Brain microvascular endothelial cell (primary cell): ENCODE measurements at regions not wholly inside any gene's neighbourhood (a gene's known extent, or its start where the extent isn't known, plus 50 kb on each side); places are given as distances from the start of the nearest gene placed in this dataset.

ENCODE experiments used
- DNase-seq: peaks from one replicate; pipeline ENCODE4 v3.0.0-alpha.2; 2020
- H3K27ac ChIP-seq: fragments of 250-450 bp; sonication (Bioruptor Pico); 2 replicates; pipeline ENCODE4 v1.5.1; 2020; ENCODE audit warnings: mild to moderate bottlenecking, moderate library complexity
- H3K27me3 ChIP-seq: fragments of 250-450 bp; sonication (Bioruptor Pico); replicated peaks from 2 replicates; pipeline ENCODE4 v1.5.1; 2020; ENCODE audit warnings: mild to moderate bottlenecking
- H3K36me3 ChIP-seq: fragments of 250-450 bp; sonication (Bioruptor Pico); replicated peaks from 2 replicates; pipeline ENCODE4 v1.5.1; 2020; ENCODE audit warnings: mild to moderate bottlenecking
- H3K4me3 ChIP-seq: 2 replicates; pipeline ENCODE4 v1.5.1; 2011; ENCODE audit warnings: low read depth, mild to moderate bottlenecking, control low read depth, low read length, moderate library complexity
- in situ Hi-C: cut with HindIII; loops from 2 replicates; pipeline ENCODE4 v1.10.0; 2017; ENCODE audit warnings: low sequenced_read_pairs, low pct_ligation_motif_present
- TF ChIP-seq, protein P1 (sequence below): IDR thresholded peaks from 2 replicates; pipeline ENCODE4 v1.5.1; 2011; ENCODE audit warnings: low read depth, mild to moderate bottlenecking, moderate library complexity, low read length, control low read depth, inconsistent platforms; ENCODE audit errors: missing control alignments

- TF ChIP-seq, protein P1, sequence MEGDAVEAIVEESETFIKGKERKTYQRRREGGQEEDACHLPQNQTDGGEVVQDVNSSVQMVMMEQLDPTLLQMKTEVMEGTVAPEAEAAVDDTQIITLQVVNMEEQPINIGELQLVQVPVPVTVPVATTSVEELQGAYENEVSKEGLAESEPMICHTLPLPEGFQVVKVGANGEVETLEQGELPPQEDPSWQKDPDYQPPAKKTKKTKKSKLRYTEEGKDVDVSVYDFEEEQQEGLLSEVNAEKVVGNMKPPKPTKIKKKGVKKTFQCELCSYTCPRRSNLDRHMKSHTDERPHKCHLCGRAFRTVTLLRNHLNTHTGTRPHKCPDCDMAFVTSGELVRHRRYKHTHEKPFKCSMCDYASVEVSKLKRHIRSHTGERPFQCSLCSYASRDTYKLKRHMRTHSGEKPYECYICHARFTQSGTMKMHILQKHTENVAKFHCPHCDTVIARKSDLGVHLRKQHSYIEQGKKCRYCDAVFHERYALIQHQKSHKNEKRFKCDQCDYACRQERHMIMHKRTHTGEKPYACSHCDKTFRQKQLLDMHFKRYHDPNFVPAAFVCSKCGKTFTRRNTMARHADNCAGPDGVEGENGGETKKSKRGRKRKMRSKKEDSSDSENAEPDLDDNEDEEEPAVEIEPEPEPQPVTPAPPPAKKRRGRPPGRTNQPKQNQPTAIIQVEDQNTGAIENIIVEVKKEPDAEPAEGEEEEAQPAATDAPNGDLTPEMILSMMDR, result no peak
- no peaks in the 10 kb centered on the region for H3K36me3 ChIP-seq
- in situ Hi-C loops, result no loop called here
- no peak for DNase-seq
- H3K27me3 ChIP-seq, result no peaks in the 10 kb centered on the region
- H3K27ac ChIP-seq, result no peak overlapping the region
- H3K4me3 ChIP-seq, result no peak overlapping the region
Observed at GRCh38 chr2:797556-797955, 120.3 kb upstream of the TMEM18 start.

DNA sequence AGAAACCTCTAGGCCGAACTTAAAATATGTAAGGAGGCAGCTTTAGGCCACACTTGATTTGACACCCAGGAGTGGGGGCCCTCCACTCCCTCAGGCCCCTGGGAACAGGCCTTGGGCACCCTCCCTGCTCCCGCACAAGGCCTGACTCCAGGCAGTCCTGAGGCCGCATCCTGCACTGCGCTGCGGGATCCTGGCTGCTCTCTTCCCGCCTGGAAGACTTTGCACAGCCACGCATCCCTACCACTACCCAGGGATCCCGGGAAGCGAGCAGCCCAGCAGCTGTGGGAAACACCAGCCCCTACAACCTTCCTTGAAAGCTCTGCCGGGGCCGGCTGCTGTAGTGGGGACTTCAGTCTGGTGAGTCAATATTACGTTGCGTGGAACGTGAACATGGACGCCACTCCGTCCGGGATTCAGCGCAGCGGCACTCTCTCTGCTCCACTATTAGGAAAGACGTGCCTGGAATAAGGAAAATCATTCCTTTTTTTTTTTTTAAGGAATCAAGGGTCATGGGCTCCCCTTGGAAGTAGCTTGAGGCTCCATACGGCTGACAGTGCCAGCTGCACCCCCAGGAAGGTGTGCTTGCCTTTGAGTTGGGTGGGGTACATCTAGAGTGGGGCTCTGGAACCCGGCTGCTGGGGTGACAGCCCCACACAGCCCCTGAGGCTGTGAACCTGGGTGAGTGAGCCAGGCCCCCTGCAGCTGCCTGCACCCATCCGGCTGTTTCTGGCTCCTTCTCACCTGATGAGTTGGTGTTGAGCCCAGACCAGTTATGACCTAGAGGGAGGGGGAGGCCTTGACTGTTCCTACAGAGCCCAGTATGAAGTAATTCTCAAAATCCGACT is 119.2 kb upstream of the TMEM18 start:
- in situ Hi-C loops, result no loop called here
- TF ChIP-seq, protein P1, result no peak
- H3K27ac ChIP-seq, result no peak overlapping the region
- no peaks in the 10 kb centered on the region for H3K27me3 ChIP-seq
- H3K36me3 ChIP-seq, result no peaks in the 10 kb centered on the region
- DNase-seq, result no peak
- H3K4me3 ChIP-seq, result no peak overlapping the region

DNA sequence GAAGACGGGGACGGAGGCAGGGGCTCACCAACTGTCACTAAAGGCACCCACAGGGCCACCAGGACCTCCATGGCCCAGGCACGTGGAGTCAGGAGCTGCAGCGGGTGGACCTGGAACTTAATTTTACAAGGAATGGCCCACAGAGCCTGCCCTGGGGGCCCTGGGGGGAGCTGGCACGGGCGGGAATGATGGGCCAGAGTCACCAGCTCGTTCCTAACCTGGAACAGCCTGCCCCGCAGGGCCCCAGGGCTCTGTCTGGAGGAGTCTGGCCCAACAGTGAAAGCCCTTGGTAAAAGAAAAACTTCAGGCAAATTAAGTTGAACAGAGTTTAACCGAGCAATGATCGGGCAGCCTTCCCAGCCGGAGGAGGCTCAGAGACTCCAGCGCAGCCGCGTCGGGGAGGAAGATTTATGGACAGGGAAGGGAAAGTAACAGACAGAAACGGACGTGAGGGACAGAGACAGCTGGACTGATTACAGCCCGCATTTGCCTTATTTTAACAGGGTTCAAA is 118.4 kb upstream of the TMEM18 start:
- Histone ChIP-seq H3K4me3 (no peak overlapping the region), H3K36me3 (no peaks in the 10 kb centered on the region), H3K27me3 (no peaks in the 10 kb centered on the region), H3K27ac (no peak overlapping the region)
- in situ Hi-C loops, result no loop called here
- DNase-seq, result no peak
- TF ChIP-seq, protein P1, result no peak

- no peaks in the 10 kb centered on the region for H3K27me3 ChIP-seq
- no peak overlapping the region for H3K27ac ChIP-seq
- TF ChIP-seq, protein P1, result no peak
- H3K36me3 ChIP-seq, result no peaks in the 10 kb centered on the region
- H3K4me3 ChIP-seq, result no peak overlapping the region
- in situ Hi-C loops, result no loop called here
- DNase-seq, result no peak
Observed at GRCh38 chr2:794554-795241, 117.5 kb upstream of the TMEM18 start.

DNA sequence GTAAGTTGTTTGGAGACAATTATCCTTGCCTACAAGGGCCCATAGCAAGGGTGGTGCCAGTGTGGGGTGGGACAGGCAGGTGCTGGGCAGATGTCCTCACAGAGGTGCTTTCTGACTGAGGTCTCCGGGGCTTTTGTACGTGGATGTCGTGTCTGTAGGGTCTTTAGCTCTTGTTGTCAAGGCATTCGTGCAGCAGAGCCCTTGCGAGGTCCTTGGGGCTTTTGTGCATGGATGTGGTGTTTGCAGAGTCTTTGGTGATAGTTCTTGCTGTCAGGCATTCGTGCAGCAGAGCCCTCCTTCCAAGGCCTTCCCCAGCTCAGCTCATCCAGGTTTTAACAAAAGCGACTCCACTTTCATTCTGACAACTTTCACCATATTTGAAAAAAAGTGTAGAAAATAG is 116.0 kb upstream of the TMEM18 start:
- TF ChIP-seq, protein P1, result no peak
- in situ Hi-C loops, result no loop called here
- Histone ChIP-seq H3K36me3 (no peaks in the 10 kb centered on the region), H3K27me3 (no peaks in the 10 kb centered on the region), H3K4me3 (no peak overlapping the region), H3K27ac (no peak overlapping the region)
- DNase-seq, result no peak
